ENCODE measurements at regions not wholly inside any gene's neighbourhood (a gene's known extent, or its start where the extent isn't known, plus 50 kb on each side); places are given as distances from the start of the nearest gene placed in this dataset.

DNA sequence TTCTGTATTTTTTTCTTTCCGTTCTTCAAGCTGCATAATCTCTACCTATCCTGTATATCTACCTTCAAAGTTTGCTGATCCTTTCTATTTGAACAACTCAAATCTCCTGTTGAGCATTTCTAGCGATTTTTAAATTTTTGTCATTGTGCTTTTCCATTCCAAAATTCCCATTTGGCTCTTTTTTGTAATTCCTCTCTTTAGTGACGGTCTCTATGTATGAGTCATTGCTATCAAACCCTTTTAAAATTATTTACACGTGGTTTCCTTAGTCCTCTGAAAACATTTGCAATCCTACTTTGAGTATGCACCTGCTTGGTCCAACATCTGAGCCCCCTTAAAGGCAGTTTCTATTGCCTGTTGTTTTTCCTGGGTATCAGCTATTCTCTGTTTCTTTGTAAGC, 100.5 kb upstream of the FOXC1 start:
- Histone ChIP-seq H3K9me3 (replicated peaks in 1 of 3) (no peaks in the 10 kb centered on the region), H3K27ac (no peak overlapping the region), H3K36me3 (replicated peaks in 1 of 2) (no peaks in the 10 kb centered on the region), H3K27me3 (no peaks in the 10 kb centered on the region), H3K4me1 (replicated peaks in 1 of 2) (no peaks in the 10 kb centered on the region), H3K4me3 (no peak overlapping the region)
- TF ChIP-seq, protein P1, sequence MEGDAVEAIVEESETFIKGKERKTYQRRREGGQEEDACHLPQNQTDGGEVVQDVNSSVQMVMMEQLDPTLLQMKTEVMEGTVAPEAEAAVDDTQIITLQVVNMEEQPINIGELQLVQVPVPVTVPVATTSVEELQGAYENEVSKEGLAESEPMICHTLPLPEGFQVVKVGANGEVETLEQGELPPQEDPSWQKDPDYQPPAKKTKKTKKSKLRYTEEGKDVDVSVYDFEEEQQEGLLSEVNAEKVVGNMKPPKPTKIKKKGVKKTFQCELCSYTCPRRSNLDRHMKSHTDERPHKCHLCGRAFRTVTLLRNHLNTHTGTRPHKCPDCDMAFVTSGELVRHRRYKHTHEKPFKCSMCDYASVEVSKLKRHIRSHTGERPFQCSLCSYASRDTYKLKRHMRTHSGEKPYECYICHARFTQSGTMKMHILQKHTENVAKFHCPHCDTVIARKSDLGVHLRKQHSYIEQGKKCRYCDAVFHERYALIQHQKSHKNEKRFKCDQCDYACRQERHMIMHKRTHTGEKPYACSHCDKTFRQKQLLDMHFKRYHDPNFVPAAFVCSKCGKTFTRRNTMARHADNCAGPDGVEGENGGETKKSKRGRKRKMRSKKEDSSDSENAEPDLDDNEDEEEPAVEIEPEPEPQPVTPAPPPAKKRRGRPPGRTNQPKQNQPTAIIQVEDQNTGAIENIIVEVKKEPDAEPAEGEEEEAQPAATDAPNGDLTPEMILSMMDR (IDR thresholded peaks at IDR 0.05), result no peak
- no peak for TF ChIP-seq POLR2A (IDR thresholded peaks at IDR 0.05)
- intact Hi-C loops (cut with DNase I), result no loop called here
- 74 to 80% (median 79%) methylated on average over 4 of the region's 4 CpGs for WGBS, 4 donors
- DNase-seq, result no peak

DNA sequence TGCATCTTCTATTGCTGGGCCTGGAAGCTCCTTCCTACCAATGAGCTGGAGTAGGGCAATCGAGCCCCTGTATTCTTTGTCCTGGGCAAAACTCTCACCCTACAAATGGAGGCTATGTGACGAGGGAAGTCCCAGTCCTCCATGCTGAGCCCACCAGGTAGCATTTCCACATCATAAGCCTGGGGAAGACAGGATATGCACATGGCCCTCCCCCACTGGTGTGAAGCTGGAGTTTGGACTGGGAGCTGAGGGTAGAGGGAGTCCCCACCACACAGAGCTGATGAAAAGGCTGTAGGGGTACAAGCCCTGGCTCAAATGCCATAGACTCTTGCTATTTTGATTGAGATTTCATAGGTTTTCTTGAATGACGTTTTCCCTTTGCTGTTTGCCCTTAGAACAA, 99.5 kb upstream of the FOXC1 start:
- DNase-seq, result no peak
- Histone ChIP-seq H3K4me1 (replicated peaks in 1 of 2) (no peaks in the 10 kb centered on the region), H3K27me3 (no peaks in the 10 kb centered on the region), H3K9me3 (replicated peaks in 1 of 3) (no peaks in the 10 kb centered on the region), H3K4me3 (no peak overlapping the region), H3K36me3 (replicated peaks in 1 of 2) (no peaks in the 10 kb centered on the region), H3K27ac (no peak overlapping the region)
- TF ChIP-seq POLR2A (IDR thresholded peaks at IDR 0.05), result no peak
- TF ChIP-seq, protein P1 (IDR thresholded peaks at IDR 0.05), result no peak
- intact Hi-C loops (cut with DNase I), result no loop called here
- 60 to 82% (median 73%) methylated on average over 3 of the region's 3 CpGs for WGBS, 4 donors

DNA sequence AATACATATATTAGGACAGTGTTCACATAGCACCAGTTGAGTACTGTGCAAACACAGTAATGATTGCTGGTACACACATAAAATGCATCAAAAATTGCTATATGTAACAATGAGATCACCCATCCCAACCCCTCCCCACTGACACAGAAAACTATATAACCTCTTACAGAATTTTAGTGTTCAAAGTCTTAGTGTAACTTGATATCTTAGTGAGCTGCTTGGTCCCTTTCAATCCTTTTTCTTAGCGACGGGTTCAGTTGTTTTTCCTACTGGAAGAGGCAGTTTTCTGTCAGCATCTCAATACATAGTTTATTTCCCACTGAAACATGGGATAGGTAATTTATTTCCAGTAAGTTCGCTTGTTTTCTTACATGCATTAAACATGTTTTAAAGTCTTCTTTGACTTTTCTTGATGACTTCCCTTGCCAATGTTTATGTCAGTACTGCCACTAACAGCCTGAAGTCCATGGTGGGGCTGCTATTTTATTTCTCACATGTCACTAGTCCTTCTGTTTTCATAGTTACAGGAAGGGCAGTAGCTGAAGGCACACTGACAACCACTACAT, 96.4 kb upstream of the FOXC1 start:
- H3K27ac ChIP-seq, result no peak overlapping the region
- WGBS, 4 donors, result 62 to 75% (median 70%) methylated on average over 3 of the region's 3 CpGs
- H3K4me1 ChIP-seq (replicated peaks in 1 of 2), result no peaks in the 10 kb centered on the region
- DNase-seq, result no peak
- no peaks in the 10 kb centered on the region for H3K27me3 ChIP-seq
- H3K9me3 ChIP-seq (replicated peaks in 1 of 3), result no peaks in the 10 kb centered on the region
- intact Hi-C loops (cut with DNase I), result no loop called here
- no peaks in the 10 kb centered on the region for H3K36me3 ChIP-seq (replicated peaks in 1 of 2)
- TF ChIP-seq, protein P1 (IDR thresholded peaks at IDR 0.05), result no peak
- no peak for TF ChIP-seq POLR2A (IDR thresholded peaks at IDR 0.05)
- no peak overlapping the region for H3K4me3 ChIP-seq

DNA sequence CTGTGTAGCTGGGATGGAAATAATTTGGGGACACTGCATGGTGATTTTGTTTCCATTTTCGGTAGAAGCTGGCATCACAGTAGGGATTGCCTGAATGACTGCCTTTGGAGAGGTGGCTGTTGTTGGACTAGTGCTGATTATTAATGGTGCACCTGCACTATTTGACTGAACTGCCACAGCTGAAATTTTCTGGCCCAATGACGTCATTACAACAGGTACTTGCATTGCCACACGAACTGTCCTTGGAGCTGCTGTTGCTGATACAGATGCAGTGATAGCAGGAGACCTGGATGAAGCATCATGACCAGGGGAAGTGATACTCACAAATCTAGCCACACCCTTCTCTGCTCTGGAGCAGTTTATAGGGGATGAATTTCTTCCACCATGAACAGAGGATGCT, 95.6 kb upstream of the FOXC1 start:
- Histone ChIP-seq H3K4me1 (replicated peaks in 1 of 2) (no peaks in the 10 kb centered on the region), H3K27me3 (no peaks in the 10 kb centered on the region), H3K27ac (no peak overlapping the region), H3K9me3 (replicated peaks in 1 of 3) (no peaks in the 10 kb centered on the region), H3K4me3 (no peak overlapping the region), H3K36me3 (replicated peaks in 1 of 2) (no peaks in the 10 kb centered on the region)
- WGBS, 4 donors, result 56 to 79% (median 61%) methylated on average over 3 of the region's 3 CpGs
- DNase-seq, result no peak
- intact Hi-C loops (cut with DNase I), result no loop called here
- TF ChIP-seq, protein P1 (IDR thresholded peaks at IDR 0.05), result no peak
- TF ChIP-seq POLR2A (IDR thresholded peaks at IDR 0.05), result no peak

Measured in adrenal gland (tissue), 9 donors.